Activated CD4-positive, alpha-beta T cell treated with anti-CD3 and anti-CD28 coated beads, Interleukin-2, Interleukin-6, amounts not matched to agents 100 ng/mL and 50 ng/mL, durations not matched to agents 16 hours and 8 hours (primary cell): ENCODE measurements at regions not wholly inside any gene's neighbourhood (a gene's known extent, or its start where the extent isn't known, plus 50 kb on each side); places are given as distances from the start of the nearest gene placed in this dataset.
"Not testable (repeated sequence)": the region's sequence is repeated elsewhere in the genome, so short reads cannot be mapped to it uniquely, and the experiment has no call there.

Experiments
- DNase-seq: peaks from one replicate; pipeline ENCODE4 v3.0.0-alpha.2; 2020

DNA sequence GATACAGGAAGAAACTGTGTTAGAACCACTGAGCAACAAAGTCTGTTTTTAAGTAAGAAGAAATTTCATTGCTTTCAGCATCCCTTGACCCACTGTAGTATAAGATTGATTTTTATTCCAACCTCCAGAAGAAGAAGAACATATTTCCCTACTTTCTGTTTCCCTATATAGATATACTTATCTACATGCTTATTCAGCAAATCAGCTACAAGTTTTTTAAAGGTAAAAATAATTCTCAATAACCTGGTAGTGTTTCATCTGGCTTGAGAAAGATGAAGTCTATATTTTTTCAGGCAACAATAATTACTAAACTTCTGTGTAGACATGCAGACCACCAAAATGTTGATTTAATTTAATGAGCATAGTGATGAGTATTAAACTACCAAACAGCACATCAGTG is 201.0 kb downstream of the OSTF1 start:
- no peak for DNase-seq

DNA sequence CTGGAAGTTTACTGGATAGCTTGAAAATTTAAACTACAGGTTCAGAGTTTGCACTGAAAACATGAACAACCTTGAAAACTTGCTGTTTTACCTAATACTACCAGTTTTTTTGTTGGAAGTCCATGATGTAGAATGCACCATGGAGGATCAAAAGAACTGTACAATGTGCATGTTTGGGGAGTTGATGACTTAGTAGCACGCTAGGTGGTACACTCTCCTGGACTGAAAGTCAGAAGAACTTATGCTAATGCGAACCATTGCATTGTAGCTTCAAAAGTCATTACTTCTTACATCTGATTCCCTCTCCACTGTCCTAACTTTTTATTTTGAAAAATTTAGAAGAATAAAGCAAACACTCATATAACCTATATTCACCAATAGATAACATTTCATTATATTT is 211.0 kb downstream of the OSTF1 start:
- DNase-seq, result no peak

- DNase-seq, result no peak
These were observed 245.3 kb downstream of the OSTF1 start for GRCh38 chr9:75333624-75334023.

DNA sequence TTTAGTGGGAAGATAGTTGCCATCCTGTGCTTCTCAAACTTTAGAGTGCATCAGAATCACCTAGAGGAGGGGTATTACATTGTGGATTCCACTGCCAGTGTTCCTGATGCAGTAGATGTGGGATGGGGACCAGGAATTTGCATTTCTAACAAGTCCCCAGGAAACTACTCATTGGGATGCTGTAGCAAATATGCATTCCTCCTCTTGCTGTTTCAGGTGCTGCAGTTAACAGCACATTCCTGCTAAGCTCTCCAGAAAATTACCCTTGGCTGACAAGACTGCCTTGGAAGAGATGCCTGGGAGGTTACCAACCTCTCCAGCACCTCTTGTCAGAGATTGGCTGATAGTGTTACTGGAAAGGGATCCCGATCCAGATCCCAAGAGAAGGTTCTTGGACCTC is 270.5 kb downstream of the OSTF1 start:
- no peak for DNase-seq

DNA sequence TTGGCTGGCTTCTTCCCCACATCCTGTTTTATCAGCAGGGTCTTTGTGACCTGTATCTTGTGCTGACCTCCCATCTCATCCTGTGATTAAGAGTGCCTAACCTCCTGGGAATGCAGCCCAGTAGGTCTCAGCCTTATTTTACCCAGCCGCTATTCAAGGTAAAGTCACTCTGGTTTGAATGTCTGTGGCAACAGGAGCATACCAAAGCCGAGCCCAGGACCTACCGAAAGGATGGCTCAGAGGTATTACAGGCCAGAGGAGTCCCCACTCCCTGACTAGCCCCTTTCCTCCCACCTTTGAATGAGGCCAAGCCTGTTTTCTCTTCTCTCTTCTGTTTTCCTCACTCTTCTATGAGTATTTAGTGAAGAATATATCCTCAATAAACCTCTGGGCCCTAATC is 271.3 kb downstream of the OSTF1 start:
- no peak for DNase-seq

DNA sequence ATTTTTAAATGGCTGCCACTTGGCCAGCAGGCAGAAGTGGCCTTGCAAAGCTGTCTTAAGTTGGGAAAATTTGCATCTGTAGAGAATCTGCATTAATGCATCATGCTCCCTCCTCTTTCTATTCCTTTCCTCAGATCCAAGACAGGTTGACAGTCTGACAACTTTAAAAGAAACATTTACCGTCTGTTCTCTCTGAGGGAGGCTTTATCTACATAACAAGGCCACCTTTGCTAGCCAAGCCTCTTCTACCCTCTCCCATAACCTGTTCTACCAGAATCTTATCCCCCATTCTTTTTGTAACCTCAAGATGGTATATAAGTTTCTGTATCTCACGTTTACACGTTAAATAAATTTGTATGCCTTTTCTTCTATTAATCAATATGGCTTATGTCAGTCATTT is 271.9 kb downstream of the OSTF1 start:
- no peak for DNase-seq

GRCh38 chr9:75362446-75362845 is 274.1 kb downstream of the OSTF1 start:
- not testable (repeated sequence) for DNase-seq

DNA sequence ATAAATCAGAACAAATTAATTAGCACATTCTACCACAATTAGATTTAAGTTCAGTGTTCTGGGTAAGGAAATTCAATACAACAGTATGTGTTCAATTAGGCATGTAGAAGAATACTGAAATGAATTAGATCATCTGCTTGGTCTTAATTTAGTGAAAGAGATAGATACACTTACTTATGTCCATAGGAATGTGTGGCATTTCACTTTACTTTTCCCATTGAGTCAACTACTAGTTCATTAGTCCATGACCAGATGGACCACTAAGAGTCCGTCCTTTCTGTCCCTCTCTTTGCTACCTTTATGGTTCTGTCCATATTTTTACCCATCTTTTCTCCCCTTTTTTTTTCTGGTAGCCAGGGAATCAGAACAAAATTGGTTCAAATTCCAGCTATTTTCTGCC is 276.9 kb downstream of the OSTF1 start:
- no peak for DNase-seq

DNA sequence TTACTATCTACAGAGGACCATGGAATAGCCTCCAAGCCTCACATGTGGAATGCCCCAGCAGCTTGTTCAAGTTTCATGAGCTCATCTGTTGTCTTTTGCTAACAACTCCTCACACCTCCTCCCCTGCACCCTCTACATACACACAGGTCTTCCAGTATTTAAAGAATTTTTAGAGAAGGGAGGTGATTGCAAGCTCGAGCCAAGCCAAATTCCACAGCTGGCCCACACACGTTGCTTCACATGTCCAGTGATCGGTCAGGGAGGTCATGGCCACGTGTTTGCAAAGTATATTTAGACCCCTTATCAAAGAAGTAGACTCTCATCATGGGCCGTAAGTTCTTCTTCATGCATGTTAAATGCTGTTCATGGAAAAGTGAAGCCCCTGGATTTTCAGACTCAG is 281.7 kb downstream of the OSTF1 start:
- no peak for DNase-seq

- DNase-seq, result no peak
These were observed 284.4 kb downstream of the OSTF1 start for GRCh38 chr9:75372499-75373268.

GRCh38 chr9:75376680-75377254 is 288.5 kb downstream of the OSTF1 start:
- DNase-seq, result no peak

DNA sequence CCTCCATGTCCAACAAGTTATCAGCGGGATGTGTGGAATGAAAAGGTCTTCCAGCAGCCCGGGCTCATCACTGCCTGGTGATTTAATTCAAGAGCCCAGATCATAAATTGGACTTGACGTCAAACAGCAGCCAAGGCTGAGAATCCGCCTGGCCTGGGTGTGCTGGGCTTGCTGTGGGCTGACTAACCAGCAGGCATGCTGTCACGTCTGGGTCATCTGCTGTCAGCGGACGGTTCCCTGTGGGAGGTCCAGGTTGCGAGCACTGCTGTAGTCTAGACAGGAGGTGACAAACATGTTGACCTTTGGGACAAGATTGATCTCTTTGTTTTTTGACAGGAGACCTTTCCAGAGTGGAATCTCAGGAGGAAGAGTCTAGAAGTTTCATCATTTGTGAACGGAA is 289.7 kb downstream of the OSTF1 start:
- no peak for DNase-seq

- no peak for DNase-seq
These were observed 290.6 kb downstream of the OSTF1 start for GRCh38 chr9:75378926-75379325.

GRCh38 chr9:75382126-75382525 is 293.8 kb downstream of the OSTF1 start:
- DNase-seq, result no peak

- not testable (repeated sequence) for DNase-seq
These were observed 295.2 kb downstream of the OSTF1 start for GRCh38 chr9:75383420-75384034.

DNA sequence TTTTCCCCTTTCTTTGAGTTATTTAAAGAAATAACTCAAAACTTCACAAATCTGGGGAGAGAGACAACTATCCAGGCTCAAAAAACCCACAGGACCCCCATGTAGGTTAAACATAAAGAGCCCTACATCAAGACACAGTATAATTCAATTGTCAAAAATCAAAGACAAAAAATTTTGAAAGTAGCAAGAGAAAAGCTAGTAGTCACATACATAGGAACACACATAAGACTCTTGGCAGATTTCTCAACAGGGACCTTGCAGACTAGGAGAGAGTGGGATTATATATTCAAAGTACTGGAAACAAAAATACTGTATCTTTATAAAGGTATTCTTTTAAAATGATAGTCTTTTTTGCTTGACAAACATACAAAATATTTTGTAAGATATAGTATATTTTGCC is 296.9 kb downstream of the OSTF1 start:
- no peak for DNase-seq

- DNase-seq, result no peak
These were observed 300.8 kb downstream of the OSTF1 start for GRCh38 chr9:75389101-75389500.

DNA sequence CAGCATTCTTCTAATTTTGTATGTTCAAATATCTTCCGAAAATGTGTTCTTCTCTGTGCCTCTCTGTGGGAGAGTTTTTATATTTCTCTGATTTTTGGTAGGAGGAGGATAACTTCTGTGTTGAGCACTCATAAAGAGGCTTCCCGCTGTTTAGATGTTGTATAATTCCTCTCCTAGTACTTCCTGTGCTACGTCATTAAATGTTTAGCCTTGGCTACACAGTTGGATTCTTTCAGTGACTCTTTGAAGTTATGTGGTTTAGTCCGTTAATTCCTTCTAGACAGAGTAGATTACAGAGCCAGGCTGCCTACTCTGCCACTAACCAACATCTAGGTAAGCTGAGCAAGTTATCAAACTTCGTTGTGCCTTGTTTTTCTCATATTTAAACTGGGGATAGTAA is 302.6 kb downstream of the OSTF1 start:
- no peak for DNase-seq

DNA sequence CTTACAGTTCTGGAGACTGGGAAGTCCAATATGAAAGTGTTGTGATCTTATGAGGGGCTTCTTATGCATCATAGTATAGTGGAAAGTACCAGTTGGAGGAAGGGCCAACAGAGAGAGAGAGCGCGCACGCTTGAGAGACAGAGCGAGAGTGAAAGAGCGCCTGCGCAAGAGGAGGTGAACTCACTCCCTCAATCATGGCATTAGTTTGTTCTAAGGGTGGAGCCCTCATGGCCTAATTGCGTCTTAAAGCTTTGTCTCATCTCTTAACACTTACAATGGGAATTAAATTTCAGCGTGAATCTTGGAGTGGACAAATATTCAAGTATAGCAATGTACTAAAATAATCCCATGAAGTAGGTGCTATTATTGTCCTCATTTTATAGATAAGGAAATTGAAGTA is 303.2 kb downstream of the OSTF1 start:
- DNase-seq, result no peak

DNA sequence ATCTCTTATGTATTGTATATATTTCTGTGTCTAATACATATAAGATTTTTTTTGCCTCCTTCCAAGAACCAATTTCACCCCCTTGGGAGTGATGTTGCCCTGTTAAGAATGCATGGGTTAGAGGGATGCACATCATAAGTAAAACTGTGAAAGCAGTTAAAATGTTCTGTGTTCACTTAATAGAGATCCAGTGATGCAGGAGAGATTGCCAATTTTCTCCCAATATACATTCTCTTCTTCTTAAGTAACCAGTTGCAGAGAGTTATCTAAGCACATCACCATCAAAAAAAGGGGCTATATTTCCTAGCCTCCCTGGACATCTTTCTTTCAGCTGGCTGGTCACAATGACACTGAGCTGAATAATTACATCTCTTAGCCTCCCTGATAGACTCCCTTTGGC is 307.0 kb downstream of the OSTF1 start:
- DNase-seq, result no peak

DNA sequence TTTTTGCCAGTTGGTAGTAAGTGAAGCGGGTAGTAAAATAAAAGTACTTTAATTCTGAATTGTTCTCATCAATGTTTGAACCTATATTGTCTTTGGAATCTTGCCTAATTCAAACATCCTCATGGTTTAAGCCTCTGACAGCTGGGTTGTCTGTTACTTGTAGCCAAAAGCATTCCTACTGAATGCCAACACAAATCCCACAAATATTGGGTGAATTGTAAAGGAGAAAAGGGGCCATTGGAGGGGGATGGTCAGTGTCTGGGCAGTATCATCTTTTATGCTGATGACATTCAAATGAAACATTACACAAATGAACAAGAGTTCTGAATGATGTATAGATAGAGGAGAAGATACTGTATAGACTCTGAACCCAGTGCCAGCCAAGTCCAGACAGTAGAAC is 309.5 kb downstream of the OSTF1 start:
- no peak for DNase-seq

DNA sequence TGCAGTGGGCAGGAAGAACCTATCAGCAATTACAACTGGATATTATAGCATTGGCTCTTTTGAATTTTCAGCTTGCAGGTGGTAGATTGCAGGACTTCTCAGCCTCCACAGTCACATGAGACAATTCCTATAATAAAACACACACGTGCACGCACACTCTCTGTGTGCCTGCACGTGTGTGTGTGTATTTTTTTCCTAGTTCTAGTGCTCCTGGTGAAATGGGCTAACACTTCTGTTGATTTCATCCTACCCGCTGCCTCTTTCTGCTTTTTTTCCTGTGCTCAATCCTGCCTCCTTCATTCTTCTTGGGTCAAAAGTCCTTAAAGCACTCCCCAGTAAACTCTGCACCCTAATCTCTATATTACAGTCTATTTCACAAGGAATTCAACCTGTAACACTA is 320.1 kb downstream of the OSTF1 start:
- DNase-seq, result no peak

DNA sequence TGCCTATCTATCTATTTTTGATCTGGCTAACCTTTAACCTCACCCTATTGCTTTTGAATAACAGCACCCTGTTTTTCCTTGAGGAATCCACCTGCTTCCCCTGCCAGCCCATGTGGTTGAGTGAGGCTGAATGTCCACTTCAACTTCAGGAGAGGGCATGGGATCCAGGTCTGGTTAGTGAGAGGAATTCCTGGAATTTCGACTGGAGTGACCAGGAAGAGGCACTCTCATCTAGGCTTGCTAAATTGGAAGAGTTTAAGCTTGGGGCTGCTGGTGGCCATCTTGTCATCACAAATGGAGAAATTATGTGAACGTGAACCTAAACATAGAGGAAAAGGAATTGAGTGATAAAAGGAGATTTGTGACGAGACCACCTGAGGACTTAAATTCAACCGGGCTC is 322.1 kb downstream of the OSTF1 start:
- no peak for DNase-seq

DNA sequence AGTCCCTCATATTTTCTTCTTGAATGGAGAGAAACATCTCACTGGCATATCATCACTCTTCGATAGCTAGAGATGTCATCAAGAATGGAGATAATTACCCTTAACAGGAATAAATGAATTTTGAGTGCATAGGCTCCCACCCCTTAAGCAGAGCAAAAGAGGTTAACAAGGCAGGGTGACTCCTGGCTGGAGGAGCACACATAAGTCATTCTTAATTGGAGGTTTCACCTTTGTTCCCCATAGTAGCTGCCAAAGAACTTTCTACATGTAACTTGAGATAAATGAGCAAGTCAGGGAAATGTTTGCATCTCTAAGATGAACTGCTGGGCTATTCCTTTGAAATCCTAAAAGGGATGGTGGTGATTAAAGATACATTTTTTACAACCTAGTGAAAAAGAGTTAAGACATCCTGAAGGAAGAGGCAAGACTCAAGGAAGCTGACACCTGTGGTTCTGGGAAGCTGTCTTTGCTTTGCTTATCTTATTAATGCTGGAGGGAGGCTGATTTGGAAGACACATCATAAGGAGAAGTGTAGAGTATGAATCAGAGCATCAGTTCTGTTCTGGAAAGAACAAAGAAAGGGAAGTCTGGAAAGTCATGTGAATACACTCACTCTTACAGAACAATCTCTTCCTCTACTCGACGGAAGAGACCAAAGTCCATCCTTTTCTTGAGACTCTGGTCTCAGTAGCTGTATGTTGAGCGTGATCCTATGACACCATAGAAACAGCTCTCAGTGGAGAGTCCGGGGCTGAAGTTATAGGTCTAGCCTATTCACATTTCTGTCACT is 326.3 kb downstream of the OSTF1 start:
- no peak for DNase-seq
